A673 (cell line): ENCODE measurements at regions not wholly inside any gene's neighbourhood (a gene's known extent, or its start where the extent isn't known, plus 50 kb on each side); places are given as distances from the start of the nearest gene placed in this dataset.

Source experiments
- BruUV-seq: library from RNA; stranded (reverse); fragments of 400-500 nt; replicated peaks from 2 replicates; lab custom pipeline; 2021; lab: Mats Ljungman, UMichigan
- CTCF ChIA-PET: fragments of 300-600 bp; sonication (Branson Sonifier 250); formaldehyde crosslinking; loops from one replicate; lab custom pipeline; 2022; ENCODE audit warnings: antibody characterized with exemption; lab: Charles Lee
- POLR2A ChIA-PET: fragments of 300-600 bp; sonication (Branson Sonifier 250); formaldehyde crosslinking; loops from one replicate; lab custom pipeline; 2022; ENCODE audit warnings: antibody characterized with exemption; ENCODE audit not compliant: low non-redundant PET; lab: Charles Lee
- DNase-seq: peaks from one replicate; pipeline ENCODE4 v3.0.0-alpha.2; 2015; ENCODE audit warnings: low spot score
- H3K27ac ChIP-seq: fragments of 200-600 bp; sonication (generic); 2 replicates; pipeline ENCODE4 v1.5.1; 2016; ENCODE audit warnings: mixed run types, low read depth, mild to moderate bottlenecking, mixed read lengths, antibody characterized with exemption, low read length; ENCODE audit not compliant: poor library complexity, severe bottlenecking
- H3K27me3 ChIP-seq: fragments of 200-600 bp; sonication (generic); replicated peaks from 2 replicates; pipeline ENCODE4 v1.6.1; 2017; ENCODE audit warnings: mixed run types, low read depth, mild to moderate bottlenecking, mixed read lengths, antibody characterized with exemption, low read length; ENCODE audit not compliant: insufficient read depth, poor library complexity
- H3K36me3 ChIP-seq: fragments of 200-600 bp; sonication (generic); 2 replicates; pipeline ENCODE4 v1.6.1; 2016; ENCODE audit warnings: mixed run types, mild to moderate bottlenecking, mixed read lengths, antibody characterized with exemption, low read length; ENCODE audit not compliant: insufficient read depth, poor library complexity, severe bottlenecking
- H3K4me1 ChIP-seq: fragments of 200-600 bp; sonication (generic); 2 replicates; pipeline ENCODE4 v1.6.1; 2017; ENCODE audit warnings: mixed run types, mild to moderate bottlenecking, mixed read lengths, antibody characterized with exemption, low read length; ENCODE audit not compliant: insufficient read depth, poor library complexity, severe bottlenecking
- H3K4me3 ChIP-seq: fragments of 200-600 bp; sonication (generic); 2 replicates; pipeline ENCODE4 v1.5.1; 2016; ENCODE audit warnings: low read depth, mixed run types, mild to moderate bottlenecking, mixed read lengths, low read length; ENCODE audit not compliant: poor library complexity, severe bottlenecking
- H3K9me3 ChIP-seq: fragments of 200-600 bp; sonication (generic); 2 replicates; pipeline ENCODE4 v1.6.1; 2016; ENCODE audit warnings: mixed run types, low read depth, mild to moderate bottlenecking, mixed read lengths, antibody characterized with exemption, low read length; ENCODE audit not compliant: poor library complexity, severe bottlenecking
- CTCF ChIP-seq: fragments of 300-800, 200-600 bp; sonication (generic); conservative IDR thresholded peaks from 2 replicates; pipeline ENCODE4 v1.5.1; 2017; ENCODE audit warnings: low read depth, mild to moderate bottlenecking, antibody characterized with exemption, low read length, moderate library complexity, mixed read lengths
- EZH2 ChIP-seq: fragments of 200-600 bp; sonication (generic); IDR thresholded peaks from 2 replicates; pipeline ENCODE4 v1.6.1; 2017; ENCODE audit warnings: borderline replicate concordance, low read depth, mild to moderate bottlenecking, mixed read lengths, antibody characterized with exemption, low read length; ENCODE audit not compliant: poor library complexity, severe bottlenecking
- intact Hi-C: fragments of 100-400 bp; cut with micrococcal nuclease; formaldehyde crosslinking; loops from one replicate; pipeline ENCODE4 v1.10.0; 2022; ENCODE audit not compliant: unreplicated experiment

GRCh38 chr13:70959035-70959775 lies 851.0 kb upstream of the KLHL1 start:
- DNase-seq: no peak
- H3K9me3 ChIP-seq: no peaks in the 10 kb centered on the region
- no TSS peak for BruUV-seq
- POLR2A ChIA-PET: no interaction called here
- intact Hi-C loops: no loop called here
- CTCF ChIA-PET: no interaction called here
- H3K27ac ChIP-seq: no peak overlapping the region
- no peaks in the 10 kb centered on the region for H3K4me1 ChIP-seq
- TF ChIP-seq EZH2 (no peak), CTCF (no peak)
- H3K27me3 ChIP-seq: peaks cover 15% of the 10 kb centered on the region
- H3K36me3 ChIP-seq: no peaks in the 10 kb centered on the region
- no peak overlapping the region for H3K4me3 ChIP-seq

- intact Hi-C loops: no loop called here
- CTCF ChIA-PET: no interaction called here
- peaks cover 10% of the 10 kb centered on the region for H3K27me3 ChIP-seq
- DNase-seq: no peak
- H3K36me3 ChIP-seq: no peaks in the 10 kb centered on the region
- TF ChIP-seq EZH2: no peak
- no peak for TF ChIP-seq CTCF
- H3K27ac ChIP-seq: no peak overlapping the region
- H3K4me3 ChIP-seq: no peak overlapping the region
- POLR2A ChIA-PET: no interaction called here
- no peaks in the 10 kb centered on the region for H3K4me1 ChIP-seq
- no TSS peak for BruUV-seq
- no peaks in the 10 kb centered on the region for H3K9me3 ChIP-seq
Observed at GRCh38 chr13:70955887-70956286, 847.6 kb upstream of the KLHL1 start.

GRCh38 chr13:70950664-70951063 lies 842.4 kb upstream of the KLHL1 start:
- CTCF ChIA-PET: no interaction called here
- H3K27me3 ChIP-seq: peaks cover 12% of the 10 kb centered on the region
- intact Hi-C loops: no loop called here
- H3K4me3 ChIP-seq: no peak overlapping the region
- H3K36me3 ChIP-seq: no peaks in the 10 kb centered on the region
- H3K4me1 ChIP-seq: no peaks in the 10 kb centered on the region
- POLR2A ChIA-PET: no interaction called here
- no peaks in the 10 kb centered on the region for H3K9me3 ChIP-seq
- no peak for TF ChIP-seq EZH2
- no peak for TF ChIP-seq CTCF
- DNase-seq: no peak
- no TSS peak for BruUV-seq
- H3K27ac ChIP-seq: no peak overlapping the region
